ENCODE measurements at regions not wholly inside any gene's neighbourhood (a gene's known extent, or its start where the extent isn't known, plus 50 kb on each side); places are given as distances from the start of the nearest gene placed in this dataset.

DNA sequence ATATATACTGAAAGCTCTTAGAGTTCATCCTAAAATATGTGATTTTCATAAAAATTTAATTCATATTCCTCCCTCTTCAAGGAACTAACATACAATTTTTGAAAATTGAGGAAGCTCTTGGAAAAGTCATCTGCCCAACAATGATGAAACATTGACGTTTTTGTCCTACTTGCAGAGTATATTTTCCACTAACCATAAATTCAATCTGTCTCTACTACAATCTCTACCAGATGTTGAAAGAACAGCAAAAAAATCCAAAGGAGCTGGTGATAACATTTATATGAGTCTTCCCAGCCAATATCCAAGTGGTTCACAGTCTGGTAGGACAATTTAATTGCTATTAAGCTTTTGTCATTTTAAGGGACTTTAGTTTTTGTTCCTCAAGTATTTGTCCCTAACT lies 81.1 kb upstream of the NR3C1 start:
- no peak for DNase-seq

DNA sequence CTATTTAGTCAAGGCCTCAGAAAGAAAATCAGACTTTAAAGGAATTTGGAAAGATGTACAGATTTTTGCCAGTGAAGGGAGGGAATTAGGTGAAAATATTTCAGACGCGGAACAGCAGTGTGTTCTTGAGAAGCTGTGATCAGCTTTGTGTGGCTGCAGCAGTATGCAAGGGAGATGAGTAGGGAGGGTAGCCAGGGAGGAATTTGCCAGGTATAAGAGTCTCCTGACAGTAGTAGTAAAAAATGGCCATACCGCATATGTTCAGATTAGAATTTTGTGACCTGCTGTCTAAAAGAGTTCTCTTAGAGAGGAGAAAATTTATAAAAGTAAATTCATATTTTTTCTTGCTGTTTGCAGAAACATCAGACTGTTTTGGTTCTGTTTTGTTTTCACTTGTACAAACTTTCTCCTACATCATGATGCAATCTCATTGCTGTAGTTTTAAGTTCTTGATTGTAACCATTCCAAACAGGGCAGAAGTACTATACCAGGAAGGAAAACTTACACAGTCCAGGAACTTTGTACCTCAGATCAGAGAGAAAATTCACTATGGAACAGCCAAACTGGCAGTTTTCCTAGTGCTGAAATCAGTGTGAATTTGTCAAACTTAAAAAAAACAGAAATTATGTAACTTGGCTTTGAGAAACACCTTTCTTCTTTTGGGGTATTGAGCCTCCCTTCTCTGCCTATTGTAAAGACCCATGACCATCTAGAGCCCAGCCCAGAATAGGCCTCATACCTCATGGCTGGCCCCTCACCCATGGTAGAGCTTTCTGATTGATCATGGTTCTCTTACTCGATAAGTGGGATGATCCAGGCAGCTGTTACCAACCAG lies 78.4 kb upstream of the NR3C1 start:
- no peak for DNase-seq

DNA sequence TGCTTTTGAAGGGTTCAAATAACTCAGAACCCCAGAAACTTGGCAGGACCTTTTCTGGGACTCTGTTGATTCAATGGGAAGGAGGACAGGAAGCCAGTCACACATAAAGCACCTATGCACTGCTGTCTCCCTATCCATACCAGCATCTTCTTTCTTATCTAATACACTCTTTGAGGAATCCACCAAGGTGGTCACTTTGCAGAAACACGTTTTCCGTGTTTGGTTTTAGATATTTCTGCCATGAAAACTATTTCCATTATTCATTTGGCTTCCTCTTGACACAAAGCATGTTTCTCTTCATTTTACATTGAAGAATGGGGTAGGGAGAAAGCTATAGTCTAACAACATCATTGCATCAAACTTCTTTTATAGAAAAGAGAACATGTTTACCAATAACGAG lies 76.5 kb upstream of the NR3C1 start:
- DNase-seq, result no peak

DNA sequence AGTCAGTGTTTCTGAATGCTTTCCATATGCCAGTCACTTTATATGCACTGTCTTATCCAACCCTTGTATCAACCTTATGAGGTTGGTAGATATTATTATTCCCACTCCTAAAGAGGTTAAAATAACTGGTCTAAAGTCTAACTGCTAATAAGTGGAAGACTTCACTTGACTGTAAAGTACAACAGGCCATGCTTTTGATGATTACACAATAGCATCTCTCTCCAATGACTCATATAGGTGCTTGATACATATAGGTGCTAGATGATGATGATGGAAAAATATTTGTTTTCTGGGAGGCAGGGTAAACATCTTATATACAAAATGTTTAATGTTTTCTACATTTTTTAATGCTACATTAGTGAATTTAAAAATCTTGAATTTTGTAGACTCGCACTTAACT lies 75.9 kb upstream of the NR3C1 start:
- no peak for DNase-seq

DNA sequence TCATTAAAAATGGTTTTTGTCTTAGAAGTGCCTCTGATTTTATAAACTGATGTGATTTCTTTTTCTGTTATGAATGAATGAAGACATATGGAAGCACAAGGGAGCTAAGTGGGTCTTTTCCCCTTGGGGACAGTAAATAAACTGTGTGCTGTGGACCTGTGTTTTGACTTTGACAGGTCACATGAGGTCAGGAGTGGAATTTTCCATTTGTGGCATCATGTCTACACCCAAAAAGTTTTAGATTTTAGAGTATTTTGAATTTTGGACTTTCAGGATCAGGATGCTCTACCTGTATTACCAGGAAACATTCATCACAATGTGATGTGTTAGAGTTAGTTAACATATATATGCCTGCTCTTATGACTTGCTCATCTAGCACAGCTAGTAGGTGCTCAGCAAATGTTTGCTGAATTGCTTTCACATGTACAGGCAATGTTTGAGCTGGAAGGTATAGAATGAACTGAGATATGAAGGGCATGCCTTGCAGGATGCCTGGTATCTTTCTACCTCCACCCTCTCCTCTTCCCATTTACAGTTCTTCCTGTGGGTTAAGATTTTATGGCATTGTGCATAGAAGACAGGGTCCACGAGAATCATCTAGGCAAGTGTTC lies 73.2 kb upstream of the NR3C1 start:
- no peak for DNase-seq

DNA sequence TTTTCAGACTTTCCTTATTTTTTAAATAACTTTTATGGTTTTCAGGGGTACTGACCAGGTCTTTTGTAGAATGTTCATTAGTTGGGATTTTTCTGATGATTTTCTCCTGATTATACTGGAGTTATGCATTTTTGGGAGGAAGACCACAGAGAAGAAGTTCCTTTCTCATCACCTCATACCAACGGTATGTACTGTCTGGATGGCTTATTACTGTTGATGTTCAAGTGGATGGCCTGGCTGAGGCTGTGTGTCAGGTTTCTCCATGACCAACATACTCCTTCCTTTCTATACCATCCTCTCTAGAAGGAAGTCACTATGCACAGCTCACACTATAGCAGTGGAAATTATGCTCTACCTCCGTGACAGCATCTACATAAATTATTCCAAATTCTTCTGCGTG lies 71.1 kb upstream of the NR3C1 start:
- no peak for DNase-seq

DNA sequence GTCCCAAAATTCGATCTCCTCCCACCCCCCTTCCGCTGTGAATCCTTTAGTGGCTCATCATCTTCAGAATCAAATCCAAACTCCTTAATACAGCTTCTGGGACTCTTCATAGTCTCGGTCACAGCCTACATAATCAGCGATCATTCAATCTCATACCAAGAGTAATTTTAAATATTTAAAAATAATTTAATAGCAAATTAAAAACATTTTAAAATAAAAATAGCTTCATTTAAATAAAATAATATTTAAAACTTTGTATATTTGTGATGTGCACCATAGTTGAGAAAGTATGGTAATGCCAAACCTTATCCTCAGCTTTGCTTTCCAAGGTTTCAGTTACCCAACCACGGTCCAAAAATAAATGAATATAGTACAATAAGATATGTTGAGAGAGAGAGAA lies 70.0 kb upstream of the NR3C1 start:
- no peak for DNase-seq

DNA sequence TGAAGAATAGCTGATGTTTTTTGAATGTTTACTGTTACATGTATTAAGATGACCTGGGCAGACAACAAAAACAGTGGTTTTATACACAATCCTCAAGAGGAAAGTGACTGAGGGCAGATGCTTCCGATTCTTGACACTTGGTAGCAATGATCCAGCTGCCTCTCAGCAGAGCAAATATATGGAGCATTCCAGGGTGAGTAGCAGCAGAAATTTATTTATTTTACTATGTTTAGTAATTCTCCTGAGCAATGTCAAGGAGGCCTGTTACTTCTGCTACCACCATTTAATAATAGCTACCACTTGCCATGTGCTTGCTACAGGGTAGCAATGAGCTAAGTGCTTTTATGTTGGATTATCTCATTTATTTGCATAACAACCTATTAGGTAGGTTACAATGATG lies 69.1 kb upstream of the NR3C1 start:
- no peak for DNase-seq

DNA sequence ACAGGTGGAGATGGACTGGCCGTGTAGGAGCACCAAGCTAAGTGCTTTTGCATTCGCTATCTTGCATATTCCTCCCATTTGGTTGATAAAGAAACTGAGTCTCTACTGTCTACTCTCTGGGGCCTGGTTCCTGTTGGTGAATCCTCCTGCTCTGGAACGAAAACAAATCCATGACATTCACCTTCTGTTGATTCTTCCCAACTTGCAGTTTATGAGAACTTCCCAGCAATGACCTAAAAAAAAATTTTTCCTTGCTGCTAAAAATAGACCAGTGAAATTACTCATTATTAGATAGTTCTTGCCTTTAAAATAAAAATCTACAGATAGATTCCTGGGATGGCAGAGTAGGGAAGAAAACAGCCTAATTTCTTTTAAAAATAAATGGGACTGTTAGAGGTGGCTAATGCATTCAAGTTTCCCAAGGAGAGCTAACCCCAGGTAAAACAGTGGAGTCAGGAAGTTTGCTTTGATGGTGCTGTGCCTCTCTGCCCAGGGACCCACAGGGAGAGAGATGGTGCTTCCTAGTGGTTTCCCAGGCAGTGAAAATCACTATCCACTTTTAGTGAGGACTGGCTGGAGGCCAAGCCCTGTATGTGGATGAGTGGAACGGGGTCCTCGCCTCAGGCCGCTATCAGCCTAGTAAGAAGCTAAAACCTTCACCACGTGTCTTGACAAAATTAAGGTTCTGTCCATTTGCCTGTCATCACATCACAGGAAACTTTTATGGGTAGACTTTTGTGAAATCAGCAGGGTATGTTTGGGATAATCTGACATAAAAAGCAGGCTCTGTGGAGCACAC lies 68.4 kb upstream of the NR3C1 start:
- no peak for DNase-seq

DNA sequence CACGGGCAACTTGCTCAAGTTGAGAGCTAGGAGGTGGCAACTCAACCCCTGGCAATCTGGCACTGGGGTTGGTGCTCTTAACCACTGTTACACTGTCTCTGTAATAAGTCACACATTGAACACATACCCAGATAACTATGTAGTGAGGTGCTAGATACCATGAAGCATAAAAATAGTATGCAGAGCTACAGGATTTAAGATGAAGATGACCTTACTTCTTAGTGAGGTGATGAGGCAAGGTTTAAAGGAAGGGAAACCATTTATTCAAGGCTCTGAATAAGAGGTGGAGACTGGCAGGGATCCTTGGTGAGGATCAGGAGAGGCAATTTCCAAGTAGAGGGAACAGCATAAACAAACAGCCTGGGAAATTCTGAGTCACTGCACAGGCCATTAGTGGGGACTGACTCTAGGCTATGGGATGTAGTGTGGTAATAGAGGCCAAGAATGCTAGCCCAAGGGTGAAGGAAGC lies 67.6 kb upstream of the NR3C1 start:
- no peak for DNase-seq

DNA sequence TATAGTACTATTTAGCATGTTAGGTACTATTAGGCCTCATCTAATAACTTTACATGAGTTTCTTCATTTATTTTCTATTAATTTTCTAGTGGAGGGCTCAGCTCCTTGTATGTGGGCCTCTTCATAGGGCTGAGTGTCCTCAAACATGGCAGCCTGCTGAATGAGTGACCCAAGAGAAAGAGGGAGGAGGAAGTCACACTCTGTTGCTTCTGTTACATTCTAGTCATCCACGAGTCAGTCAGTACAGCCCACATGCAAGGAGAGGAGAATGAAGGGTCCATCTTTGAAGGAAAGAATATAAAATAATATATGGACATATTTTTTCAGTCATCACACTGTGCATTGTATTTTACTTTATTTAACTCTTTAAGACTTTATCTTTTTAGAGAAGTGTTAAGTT lies 66.6 kb upstream of the NR3C1 start:
- DNase-seq, result no peak

DNA sequence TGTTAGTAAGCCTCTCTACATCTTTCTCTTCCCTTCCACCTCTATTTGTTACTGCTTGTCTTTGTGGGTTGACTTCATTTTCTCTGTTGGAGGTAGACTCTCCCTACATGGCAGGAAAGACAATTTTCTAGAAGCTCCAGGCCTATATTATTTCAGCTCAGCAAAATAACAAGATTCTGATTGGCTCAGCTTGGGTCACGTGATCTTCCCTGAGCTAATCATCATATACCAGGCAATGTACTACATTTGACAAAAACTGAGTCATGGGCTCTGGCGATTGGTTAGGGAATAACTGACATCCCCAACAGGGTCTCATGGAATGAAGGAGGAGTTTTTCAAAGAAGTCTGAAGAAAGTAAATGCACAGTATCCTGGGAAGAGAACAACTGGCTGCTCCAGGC lies 65.6 kb upstream of the NR3C1 start:
- no peak for DNase-seq

DNA sequence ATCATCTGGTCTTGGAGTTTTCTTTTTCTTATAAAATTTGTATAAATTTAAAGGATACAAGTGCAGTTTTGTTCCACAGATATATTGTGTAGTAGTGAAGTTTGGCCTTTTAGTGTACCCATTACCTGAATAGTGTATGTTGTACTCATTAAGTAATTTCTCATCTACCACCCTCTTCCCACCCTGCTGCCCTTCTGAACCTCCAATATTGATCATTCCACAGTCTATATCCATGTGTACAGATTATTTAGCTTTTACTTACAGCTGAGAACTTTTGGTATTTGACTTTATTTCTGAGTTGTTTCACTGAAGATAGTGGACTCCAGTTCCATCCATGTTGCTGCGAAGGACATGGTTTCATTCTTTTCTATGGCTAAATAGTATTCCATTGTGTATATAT lies 63.1 kb upstream of the NR3C1 start:
- DNase-seq, result no peak

DNA sequence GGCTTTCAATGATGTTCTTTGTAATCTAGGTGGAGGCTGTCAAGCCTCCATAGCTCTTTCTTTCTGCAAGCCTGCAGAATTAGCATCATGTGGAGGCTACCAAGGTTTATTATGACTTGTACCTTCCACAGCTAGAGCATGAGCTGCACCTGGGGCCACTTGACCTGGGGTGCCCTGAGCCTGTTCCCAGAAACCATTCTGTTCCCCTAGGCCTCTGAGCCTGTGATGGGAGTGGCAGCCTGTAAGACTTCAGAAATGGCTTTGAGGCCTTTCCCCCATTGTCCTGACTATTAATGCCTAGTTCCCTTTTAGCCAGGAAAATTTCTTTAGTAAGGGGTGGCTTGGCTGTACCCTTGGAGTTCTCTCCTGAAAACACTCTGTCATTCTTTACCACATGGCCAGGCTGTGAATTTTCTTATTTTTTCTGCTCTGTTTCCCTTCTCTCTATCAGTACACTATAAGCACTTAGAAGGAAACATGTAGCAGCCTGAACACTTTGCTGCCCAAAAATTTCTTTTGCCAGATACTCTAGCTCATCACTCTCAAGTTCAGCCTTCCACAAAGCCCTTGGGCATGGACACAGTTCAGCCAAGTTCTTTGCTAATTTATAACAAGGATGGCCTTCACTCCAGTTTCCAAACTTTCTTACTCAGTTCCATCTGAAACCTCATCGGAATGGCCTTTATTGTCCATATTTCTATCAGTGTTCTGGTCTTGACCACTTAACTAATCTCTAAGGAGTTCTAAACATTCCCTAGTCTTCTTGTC lies 61.4 kb upstream of the NR3C1 start:
- DNase-seq, result no peak

DNA sequence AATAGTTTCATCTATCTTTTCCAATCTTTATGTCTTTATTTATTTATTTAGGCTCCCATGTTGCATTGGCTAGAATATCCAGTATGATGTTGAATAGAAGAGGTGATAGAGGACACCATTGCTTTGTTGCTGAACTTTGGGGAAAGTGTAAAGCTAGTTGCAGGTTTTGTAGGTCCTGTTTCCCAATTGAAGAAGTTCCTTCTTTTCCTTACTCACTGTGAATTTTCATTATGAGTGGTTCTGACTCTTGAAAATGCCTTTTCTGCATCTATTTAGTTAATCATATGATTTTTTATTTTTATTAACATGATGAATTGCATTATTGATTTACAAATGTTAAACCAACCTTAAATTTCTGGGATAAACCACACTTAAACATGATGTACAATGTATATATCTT lies 58.9 kb upstream of the NR3C1 start:
- no peak for DNase-seq

DNA sequence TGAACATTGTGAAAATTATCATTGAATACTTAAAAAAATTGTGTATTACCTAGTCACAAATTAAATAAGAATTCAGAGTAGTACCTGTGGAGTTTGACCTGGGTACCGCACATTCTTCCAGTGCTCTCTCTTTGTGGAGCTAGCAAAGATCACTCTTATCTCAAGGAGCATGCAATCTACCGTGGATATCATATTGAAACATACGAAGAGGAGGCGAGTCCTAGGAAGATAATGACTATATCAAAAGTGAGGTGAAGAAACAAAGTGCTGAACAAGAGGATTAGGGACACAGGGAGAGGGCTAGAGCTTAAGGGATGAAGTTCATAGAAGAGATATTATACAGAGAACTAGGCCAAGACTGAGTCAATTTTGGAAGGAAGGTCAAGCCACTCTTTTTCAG lies 55.9 kb upstream of the NR3C1 start:
- DNase-seq, result no peak

DNA sequence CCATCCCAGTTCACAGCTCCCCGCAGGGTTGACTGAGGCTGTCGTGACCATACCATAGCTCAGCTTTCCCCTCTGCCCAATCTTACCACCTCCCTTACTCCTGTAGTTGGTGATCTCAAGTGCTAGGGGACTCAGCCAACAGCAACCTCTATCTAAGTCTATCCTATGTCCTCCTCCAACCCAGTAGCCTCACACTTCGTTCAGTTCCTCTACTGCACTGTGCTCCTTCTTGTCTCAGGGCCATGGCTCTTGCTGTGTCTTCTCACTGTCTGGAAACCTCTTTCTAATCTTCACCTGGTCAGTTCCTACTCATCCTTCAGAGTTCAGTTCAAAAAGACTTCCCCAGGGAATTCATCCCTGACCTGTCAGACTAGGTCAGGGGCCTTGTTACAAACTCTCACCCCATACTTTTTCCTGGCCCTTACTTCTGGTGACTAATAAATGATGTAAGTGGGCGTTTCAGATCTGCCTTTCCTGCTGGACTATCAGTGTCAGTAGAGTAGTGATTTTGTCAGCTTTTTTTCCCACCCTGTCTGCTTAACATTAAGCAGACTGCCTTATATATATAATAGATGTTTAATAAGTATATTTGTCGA lies 53.6 kb upstream of the NR3C1 start:
- no peak for DNase-seq

DNA sequence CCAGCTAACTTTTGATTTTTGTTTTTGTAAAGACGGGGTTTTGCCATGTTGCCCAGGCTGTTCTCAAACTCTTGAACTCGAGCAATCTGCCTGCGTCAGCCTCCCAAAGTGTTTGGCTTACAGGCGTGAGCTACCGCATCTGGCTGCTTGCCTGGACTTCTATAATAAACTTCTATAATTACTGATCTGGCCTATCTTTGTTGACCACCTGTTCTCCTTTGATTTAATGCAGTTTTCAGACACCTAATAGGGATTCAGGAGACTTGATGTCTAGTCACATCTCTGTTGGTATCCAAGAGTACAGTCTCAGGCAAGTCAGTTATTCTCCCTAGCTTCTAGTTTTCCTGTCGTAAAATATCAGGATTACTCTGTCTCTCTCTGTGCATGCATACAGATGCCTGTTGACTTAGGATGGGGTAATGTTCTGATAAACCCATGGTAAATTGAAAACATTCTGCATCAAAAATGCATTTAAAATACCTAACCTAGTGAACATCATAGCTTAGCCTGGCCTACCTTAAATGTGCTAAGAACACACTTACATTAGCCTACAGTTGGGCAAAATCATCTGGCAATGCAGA lies 51.5 kb upstream of the NR3C1 start:
- DNase-seq, result peak; percentile 43

DNA sequence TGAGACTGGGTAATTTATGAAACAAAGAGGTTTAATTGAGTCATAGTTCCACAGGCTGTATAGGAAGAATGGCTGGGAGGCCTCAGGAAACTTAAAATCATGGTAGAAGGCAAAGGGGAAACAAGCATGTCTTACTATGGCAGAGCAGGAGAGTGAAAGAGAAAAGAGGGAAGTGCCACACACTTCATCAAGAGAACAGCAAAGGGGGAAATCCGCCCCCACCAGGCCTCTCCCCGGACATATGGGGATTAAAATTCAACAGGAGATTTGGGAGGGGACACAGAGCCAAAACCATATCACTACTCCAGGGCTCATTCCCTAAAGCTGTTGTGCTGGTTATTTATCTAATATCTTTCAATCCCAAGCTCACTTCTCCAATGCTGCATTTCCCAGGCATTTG lies 50.2 kb upstream of the NR3C1 start:
- DNase-seq, result no peak

All from NCI-H1092 (cell line).